ACC112 (cell line): ENCODE measurements at regions not wholly inside any gene's neighbourhood (a gene's known extent, or its start where the extent isn't known, plus 50 kb on each side); places are given as distances from the start of the nearest gene placed in this dataset.

Source experiments
- H2AFZ ChIP-seq: fragments of 200-600 bp; sonication (generic); one replicate; pipeline ENCODE4 v1.6.0; 2017; ENCODE audit warnings: antibody characterized with exemption, low read length; ENCODE audit not compliant: unreplicated experiment
- H3K27ac ChIP-seq: fragments of 200-600 bp; sonication (generic); 2 replicates; pipeline ENCODE4 v1.5.1; 2014; ENCODE audit warnings: low read depth, mild to moderate bottlenecking, antibody characterized with exemption, low read length, moderate library complexity
- H3K27me3 ChIP-seq: fragments of 200-600 bp; sonication (generic); 2 replicates; pipeline ENCODE4 v1.6.1; 2014; ENCODE audit warnings: mild to moderate bottlenecking, antibody characterized with exemption, low read length, moderate library complexity, mixed read lengths; ENCODE audit not compliant: insufficient read depth
- H3K36me3 ChIP-seq: fragments of 200-600 bp; sonication (generic); 2 replicates; pipeline ENCODE4 v1.6.1; 2016; ENCODE audit warnings: mild to moderate bottlenecking, antibody characterized with exemption, low read length, moderate library complexity, mixed read lengths; ENCODE audit not compliant: insufficient read depth
- H3K4me1 ChIP-seq: fragments of 200-600 bp; sonication (generic); one replicate; pipeline ENCODE4 v1.6.1; 2016; ENCODE audit warnings: low read length, mixed read lengths; ENCODE audit not compliant: insufficient read depth, unreplicated experiment, control insufficient read depth
- H3K4me3 ChIP-seq: fragments of 200-600 bp; sonication (generic); 2 replicates; pipeline ENCODE4 v1.5.1; 2014; ENCODE audit warnings: mild to moderate bottlenecking, low read depth, low read length
- H3K79me2 ChIP-seq: fragments of 200-600 bp; sonication (generic); one replicate; pipeline ENCODE4 v1.6.0; 2016; ENCODE audit warnings: low read length; ENCODE audit not compliant: control insufficient read depth, unreplicated experiment, insufficient read depth

DNA sequence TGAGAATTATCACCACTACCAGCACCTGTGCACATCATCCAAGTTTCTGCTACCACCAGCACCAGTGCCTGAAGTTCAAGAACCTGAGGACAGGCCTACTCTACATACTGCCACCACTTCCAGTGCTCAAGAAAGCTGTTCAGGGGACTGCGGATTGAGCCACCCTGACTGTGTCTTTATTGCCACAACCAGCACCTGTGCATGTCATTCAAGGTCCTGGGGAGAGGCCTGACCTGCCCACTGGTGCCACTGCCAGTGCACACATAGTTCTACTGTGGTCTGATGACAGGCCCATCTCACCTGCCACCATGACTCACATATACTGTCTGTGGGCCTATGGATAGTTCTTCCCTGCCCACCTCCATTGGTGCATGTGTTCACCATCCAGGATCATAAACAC is 559.4 kb downstream of the COL12A1 start:
- Histone ChIP-seq H3K27me3 (no peaks in the 10 kb centered on the region), H3K79me2 (no peaks in the 10 kb centered on the region), H3K4me3 (no peak overlapping the region), H2AFZ (no peak overlapping the region), H3K27ac (no peak overlapping the region), H3K36me3 (no peaks in the 10 kb centered on the region), H3K4me1 (no peaks in the 10 kb centered on the region)

DNA sequence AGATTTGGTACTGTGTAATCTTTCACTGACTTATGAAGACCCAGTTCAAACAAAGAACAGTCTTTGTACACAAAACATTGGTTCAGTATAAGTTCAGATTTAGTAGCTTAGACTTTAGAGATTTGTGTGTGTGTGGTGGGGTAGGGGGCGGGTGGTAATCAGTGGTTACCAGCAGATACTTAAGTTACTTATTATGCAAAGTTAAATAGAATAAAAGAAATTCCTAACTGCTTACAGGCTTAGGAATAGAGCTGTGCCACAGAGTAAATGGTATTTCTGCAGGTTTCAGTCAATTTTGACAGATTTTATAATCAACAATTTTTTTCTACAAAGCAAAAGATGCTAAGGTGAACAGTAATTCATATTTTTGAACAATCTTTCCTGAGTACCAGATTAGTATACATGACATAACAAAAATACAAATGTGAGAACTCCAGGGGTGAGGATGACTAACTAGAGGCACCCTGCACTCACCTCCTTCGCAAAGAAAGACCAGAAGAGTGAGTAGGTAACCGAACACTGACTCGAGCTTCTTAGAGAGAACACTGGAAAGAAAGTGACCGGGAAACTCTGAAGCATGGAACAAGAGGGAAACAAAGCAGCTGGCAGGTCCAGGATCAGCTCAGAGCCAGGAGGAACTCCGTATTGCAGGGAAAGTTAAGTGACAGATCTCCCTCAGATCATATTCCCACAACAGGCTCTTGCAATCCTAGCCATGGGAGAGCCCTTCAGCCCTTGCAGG is 560.6 kb downstream of the COL12A1 start:
- H3K36me3 ChIP-seq, result no peaks in the 10 kb centered on the region
- H3K79me2 ChIP-seq, result no peaks in the 10 kb centered on the region
- no peaks in the 10 kb centered on the region for H3K4me1 ChIP-seq
- no peaks in the 10 kb centered on the region for H3K27me3 ChIP-seq
- no peak overlapping the region for H3K4me3 ChIP-seq
- H2AFZ ChIP-seq, result no peak overlapping the region
- no peak overlapping the region for H3K27ac ChIP-seq

DNA sequence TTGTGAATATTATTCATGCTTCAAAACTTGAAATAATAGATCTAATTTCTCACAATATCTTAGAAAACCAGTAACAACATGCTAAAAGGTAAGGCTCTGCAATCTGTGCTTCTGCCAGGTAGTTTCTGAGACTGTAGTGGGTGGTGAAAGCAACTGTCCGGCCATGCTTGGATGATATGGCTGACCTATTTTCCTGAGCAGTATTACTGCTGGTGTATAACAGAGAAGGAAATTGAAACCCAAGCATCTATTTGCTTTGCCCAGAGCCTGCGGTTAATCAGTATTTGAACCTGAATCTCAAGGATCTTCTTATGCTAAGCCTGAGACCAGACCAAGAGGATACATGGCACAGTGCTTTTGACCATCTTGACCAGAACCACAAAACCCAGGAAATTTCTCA is 563.8 kb downstream of the COL12A1 start:
- Histone ChIP-seq H3K4me1 (no peaks in the 10 kb centered on the region), H3K36me3 (no peaks in the 10 kb centered on the region), H3K4me3 (no peak overlapping the region), H3K79me2 (no peaks in the 10 kb centered on the region), H2AFZ (no peak overlapping the region), H3K27ac (no peak overlapping the region), H3K27me3 (no peaks in the 10 kb centered on the region)

DNA sequence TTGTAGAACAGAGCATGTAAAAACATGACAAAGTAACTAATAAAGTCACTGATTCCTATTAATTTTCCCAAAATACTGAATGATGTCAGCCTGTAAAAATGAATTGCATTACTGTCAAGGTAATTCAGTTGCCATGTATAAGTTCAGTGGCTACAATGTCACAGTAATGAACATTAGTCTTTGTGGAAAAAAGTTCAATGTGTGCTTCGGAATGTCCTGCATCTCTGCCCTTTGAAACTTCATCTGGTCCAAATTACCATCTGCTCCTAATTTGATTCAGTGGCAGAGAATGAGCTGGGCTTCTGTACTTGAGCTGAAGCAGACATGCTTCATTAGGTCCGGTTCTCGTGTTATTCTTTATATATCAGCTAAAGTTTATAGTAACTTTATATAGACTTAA is 567.4 kb downstream of the COL12A1 start:
- Histone ChIP-seq H2AFZ (no peak overlapping the region), H3K79me2 (no peaks in the 10 kb centered on the region), H3K36me3 (no peaks in the 10 kb centered on the region)

DNA sequence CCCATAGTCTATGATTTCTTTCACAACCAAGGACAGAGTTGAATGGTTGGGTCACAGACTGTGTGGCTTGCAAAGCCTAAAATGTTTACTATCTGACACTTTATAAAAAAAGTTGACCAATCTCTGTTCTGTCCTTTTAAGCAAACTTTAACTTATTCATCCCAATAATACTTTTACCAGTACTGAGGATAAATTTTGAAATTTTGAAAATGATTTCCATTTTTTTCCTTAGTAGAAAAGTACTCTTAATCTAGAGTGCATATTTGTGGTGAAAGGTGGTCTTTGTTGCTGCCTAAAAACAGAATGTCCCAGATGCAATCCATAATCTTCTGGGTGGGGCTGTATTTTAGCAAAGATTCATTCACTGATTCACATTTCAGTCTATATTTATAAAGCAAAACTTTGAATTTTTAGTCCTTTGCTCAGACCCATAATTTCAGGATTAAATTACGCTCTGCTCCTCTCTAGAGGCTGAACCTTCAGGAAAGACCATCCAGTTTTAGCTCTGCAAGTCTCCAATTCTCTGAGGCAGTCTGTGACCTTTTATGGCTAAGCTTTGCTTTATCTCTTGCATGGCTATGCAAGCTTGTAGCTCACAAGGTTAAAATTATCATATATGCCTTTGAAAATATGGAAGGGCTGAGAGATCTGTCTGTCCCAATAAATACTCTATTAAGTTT is 573.5 kb downstream of the COL12A1 start:
- no peaks in the 10 kb centered on the region for H3K79me2 ChIP-seq
- H3K27ac ChIP-seq, result no peak overlapping the region
- no peaks in the 10 kb centered on the region for H3K4me1 ChIP-seq
- no peak overlapping the region for H3K4me3 ChIP-seq
- H2AFZ ChIP-seq, result no peak overlapping the region
- no peaks in the 10 kb centered on the region for H3K27me3 ChIP-seq
- H3K36me3 ChIP-seq, result no peaks in the 10 kb centered on the region

More for the DNA sequence above, 567.4 kb downstream of the COL12A1 start:
- H3K27me3 ChIP-seq, result no peaks in the 10 kb centered on the region
- H3K27ac ChIP-seq, result no peak overlapping the region
- H3K4me3 ChIP-seq, result no peak overlapping the region
- no peaks in the 10 kb centered on the region for H3K4me1 ChIP-seq

DNA sequence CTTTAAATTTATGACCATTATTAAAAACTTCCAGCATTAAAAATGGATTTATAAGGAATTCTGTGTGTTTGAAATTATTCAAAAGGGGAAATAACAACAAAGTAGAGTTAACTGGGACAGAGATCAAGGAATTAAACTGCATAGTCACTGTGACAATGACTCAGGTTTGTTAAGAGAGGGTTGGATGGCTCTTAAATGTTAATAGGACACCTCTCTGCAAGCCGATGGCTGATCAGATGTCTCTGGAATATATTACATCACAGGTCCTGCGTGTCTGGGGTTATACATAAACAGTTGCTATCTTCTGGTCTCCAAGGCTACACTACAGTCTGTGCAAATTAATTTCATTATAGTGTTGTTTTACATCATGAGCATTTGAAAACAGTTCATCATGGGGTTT is 574.3 kb downstream of the COL12A1 start:
- Histone ChIP-seq H3K27ac (no peak overlapping the region), H3K79me2 (no peaks in the 10 kb centered on the region), H3K36me3 (no peaks in the 10 kb centered on the region), H3K4me3 (no peak overlapping the region), H2AFZ (no peak overlapping the region), H3K4me1 (no peaks in the 10 kb centered on the region), H3K27me3 (no peaks in the 10 kb centered on the region)

DNA sequence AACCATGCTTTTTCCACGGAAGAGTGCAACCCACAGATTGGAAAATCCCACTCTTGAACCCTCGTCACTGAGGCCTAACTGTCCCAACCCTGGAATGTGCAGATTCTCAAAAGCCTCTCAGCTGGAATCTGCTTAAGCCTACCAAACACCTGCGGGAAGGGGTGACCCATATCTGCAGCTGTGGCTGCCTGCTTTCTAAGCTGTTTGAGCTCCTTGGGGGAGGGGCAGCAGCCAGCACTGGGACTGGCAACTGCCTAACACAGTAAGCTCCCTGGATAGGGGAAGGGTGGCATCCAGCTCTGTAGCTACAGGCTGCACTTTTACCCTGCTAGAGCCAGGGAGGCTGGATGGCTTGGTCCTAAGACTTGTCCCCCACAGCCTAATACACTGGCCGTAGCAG is 579.6 kb downstream of the COL12A1 start:
- Histone ChIP-seq H3K4me3 (no peak overlapping the region), H3K27ac (no peak overlapping the region), H3K79me2 (no peaks in the 10 kb centered on the region), H3K27me3 (no peaks in the 10 kb centered on the region), H3K4me1 (no peaks in the 10 kb centered on the region), H2AFZ (no peak overlapping the region), H3K36me3 (no peaks in the 10 kb centered on the region)

DNA sequence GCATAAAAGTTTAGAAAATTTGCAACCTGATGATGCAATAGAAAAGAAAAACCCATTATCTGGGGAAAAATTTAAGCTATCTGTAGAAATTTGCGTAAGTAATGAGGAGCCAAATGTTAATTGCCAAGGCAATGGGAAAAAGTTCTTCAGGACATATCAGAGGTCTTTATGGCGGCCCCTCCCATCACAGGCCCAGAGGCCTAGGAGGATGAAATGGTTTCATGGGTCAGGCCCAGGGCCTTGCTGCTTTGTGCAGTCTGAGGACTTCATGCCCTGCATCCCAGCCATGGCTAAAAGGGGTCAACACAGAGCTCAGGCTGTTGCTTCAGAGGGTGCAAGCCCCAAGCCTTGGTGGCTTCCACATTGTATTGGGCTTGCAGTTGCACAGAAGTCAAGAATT is 582.8 kb downstream of the COL12A1 start:
- H3K36me3 ChIP-seq, result no peaks in the 10 kb centered on the region
- no peaks in the 10 kb centered on the region for H3K27me3 ChIP-seq
- H3K27ac ChIP-seq, result no peak overlapping the region
- no peaks in the 10 kb centered on the region for H3K79me2 ChIP-seq
- H3K4me3 ChIP-seq, result no peak overlapping the region
- no peaks in the 10 kb centered on the region for H3K4me1 ChIP-seq
- H2AFZ ChIP-seq, result no peak overlapping the region

DNA sequence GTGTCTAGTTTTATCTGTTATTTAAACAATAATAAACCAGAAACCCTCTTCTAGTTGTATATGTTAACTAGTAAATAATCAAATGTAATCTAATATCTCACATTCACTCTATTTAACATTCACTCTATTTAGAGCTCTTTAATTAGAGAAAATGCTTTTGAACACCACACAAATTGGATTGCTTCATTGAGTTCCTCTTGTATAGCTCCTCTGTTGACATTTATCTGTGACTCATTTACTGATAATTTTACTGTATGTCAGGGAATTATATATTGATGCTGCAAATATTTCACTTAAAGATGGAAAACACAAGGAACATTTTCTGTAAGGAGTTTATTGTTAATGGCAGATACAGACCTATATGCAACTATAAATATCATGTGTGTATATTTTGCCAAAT is 594.6 kb downstream of the COL12A1 start:
- Histone ChIP-seq H3K4me3 (no peak overlapping the region), H2AFZ (no peak overlapping the region), H3K27me3 (no peaks in the 10 kb centered on the region), H3K4me1 (peaks cover 49% of the 10 kb centered on the region), H3K79me2 (no peaks in the 10 kb centered on the region), H3K36me3 (no peaks in the 10 kb centered on the region), H3K27ac (no peak overlapping the region)

DNA sequence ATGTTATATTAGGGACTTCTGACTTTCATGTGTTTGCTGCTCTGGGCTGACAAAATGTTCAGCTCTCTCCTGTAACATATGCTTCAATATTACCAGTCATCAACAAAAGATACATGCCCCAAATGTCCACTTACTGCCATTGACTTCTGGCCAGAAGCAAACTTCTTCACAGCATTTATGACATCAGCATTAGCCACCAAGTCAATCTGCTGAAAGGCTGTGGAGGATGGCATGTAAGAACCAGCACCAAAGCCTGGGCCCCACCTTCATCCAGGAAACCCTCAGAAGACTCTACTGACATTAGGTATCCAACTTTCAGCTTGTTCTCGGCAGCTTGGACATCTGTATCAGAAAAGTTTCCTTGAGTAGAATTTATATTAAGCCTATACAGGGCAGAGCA is 595.5 kb downstream of the COL12A1 start:
- Histone ChIP-seq H3K79me2 (no peaks in the 10 kb centered on the region), H3K4me3 (peak overlapping the region; percentile 42; the same call in 1 of the 2 replicates), H3K27ac (peak overlapping the region; percentile 65), H3K27me3 (no peaks in the 10 kb centered on the region), H3K4me1 (peaks cover 58% of the 10 kb centered on the region), H3K36me3 (no peaks in the 10 kb centered on the region), H2AFZ (peak overlapping the region; percentile 29)

DNA sequence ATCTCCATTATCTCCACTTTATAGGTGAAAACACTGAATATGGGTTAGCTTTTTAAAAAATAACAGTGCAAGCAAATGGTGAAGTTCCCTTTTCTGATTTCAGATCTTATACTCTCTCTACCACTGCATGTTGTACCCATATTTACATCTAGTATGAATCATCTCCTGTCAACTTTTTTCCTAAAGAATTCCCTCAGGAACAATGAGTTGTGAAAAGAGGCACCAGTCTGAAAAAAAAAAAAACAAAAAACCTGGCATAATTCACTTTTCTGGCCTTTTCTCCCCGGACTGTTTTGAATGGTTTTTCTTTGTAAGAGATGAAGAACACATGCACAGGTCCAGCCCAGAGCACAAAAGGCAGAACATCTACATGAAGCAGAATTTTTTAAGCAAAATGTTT is 596.0 kb downstream of the COL12A1 start:
- H3K4me1 ChIP-seq, result peaks cover 63% of the 10 kb centered on the region

More for the DNA sequence above, 596.0 kb downstream of the COL12A1 start:
- Histone ChIP-seq H3K79me2 (no peaks in the 10 kb centered on the region), H3K36me3 (no peaks in the 10 kb centered on the region), H2AFZ (peak overlapping the region; percentile 29), H3K27me3 (no peaks in the 10 kb centered on the region), H3K27ac (peak overlapping the region; percentile 65), H3K4me3 (peak overlapping the region; percentile 42; the same call in 1 of the 2 replicates)
